ENCODE measurements at regions not wholly inside any gene's neighbourhood (a gene's known extent, or its start where the extent isn't known, plus 50 kb on each side); places are given as distances from the start of the nearest gene placed in this dataset.

DNA sequence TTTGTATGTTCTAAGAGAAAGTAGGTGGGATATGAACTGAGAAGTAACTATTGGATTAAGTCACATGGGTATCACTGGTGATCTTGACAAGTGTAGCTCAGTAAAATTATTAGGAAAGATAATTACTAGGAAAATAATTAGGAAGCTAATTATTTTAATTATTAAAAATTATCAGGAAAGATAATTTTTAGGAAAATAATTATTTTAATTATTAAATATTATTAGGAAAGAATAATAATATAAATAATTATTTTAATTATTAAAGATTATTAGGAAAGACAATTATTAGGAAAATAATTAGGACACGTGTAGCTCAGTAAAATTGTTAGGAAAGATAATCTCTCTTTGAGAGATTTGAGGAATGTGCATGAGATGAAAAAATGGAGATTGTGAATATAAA lies 623.4 kb upstream of the PIK3C3 start:
- no peak for DNase-seq

DNA sequence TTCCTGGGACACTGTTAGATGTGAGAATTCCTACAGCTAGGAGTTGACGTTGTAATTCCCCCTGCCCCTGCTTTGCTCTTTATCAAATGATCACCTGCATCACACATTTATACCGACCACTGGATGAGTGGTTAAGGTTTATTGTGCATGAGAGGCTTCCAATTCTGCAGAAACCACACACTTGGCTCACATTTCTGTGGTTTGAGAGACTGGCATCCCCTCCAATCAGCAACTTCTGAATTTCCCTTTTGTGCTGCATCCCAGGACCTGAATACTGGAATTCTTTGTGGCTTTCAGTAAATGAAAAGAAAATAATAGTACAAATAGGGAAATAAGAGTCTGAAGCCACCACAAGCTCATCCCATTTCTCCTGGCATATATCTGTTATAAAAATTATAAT lies 628.7 kb upstream of the PIK3C3 start:
- no peak for DNase-seq

DNA sequence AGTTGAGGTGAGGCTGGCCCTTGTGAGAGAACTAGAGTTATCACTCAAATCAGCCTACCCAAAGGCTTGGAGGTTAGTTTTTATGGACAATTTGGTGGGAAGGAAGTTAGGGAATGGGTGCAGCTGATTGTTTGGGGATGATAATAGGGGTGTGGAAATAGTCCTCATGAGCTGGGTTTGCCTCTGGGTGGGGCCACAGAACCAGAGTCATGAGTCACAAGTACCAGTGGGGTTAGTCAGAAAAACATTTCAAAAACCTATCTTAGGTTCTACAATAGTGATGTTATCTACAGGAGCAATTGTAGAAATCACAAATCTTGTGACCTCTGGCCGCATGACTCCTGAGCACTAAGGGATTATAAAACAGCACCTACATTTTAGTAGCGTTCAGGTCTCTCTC lies 630.1 kb upstream of the PIK3C3 start:
- DNase-seq: no peak

DNA sequence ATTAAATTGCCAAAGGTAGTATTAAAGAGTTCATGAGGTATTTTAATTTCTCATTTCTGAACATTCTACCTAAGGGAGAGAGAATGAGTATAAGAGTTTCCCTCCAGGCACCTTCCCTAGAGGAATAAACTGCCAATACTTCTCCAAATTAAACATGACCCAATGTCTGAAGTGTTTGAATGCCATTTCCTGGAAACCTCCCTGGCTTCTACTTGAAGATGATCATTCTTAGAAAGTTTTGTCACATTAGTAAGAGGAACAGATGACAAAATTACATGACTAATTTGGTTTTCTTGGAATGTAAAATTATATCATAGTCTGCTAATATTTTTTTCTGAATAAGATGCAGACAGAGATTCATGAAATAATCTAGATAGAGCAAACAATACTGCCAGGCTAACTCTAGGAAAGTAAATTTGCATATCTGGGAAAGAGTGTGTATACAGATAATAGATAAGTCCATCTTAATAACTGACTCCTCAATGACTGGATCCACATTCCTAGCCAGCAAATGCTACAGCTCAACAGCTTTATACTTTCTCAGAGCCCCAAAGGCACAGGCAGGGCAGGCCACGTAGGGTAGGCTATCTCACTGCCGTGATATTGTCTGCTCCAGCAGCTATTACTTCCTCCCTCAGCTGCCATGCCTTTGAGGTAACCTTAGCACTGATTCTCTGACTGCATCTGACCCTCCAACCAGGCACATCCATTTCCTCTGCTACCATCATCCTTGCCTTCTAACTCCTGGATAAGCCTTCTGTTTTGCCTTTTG lies 630.8 kb upstream of the PIK3C3 start:
- no peak for DNase-seq

DNA sequence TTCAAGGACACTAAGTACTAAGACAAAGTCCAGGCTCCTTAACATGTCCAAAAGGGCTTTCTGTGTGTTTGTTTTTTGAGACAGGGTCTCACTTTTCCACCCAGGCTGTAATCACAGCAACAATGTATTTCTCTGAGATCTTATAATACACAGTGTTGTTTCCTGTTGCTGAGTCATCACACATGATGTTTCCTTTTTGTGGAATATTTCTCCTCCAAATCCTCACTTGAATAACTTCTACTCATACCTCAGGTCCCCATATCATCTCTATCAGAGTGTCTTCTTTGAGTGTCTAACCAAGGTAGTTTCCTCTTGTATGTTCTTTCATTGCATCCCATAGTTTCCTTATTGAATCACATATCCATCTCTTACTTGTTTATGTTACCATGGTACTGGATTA lies 632.0 kb upstream of the PIK3C3 start:
- DNase-seq: no peak

DNA sequence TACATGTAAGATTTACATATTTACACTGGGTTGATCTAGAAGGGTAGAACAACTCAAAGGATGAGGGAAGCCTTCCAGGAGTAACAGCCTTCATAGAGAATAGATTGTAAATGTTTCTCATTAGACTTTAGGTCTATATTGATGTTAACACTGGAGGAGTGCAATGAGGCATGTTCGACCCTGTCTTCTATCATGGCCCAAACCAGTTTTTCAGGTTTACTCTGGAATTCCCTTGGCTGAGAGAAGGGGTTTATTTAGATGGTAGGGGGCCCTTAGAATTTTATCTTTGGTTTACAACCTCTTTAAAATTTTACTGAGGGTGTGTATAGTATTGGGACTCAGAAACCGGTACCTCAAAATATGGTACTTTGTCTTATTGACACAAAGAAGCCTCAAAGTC lies 634.9 kb upstream of the PIK3C3 start:
- DNase-seq: no peak

DNA sequence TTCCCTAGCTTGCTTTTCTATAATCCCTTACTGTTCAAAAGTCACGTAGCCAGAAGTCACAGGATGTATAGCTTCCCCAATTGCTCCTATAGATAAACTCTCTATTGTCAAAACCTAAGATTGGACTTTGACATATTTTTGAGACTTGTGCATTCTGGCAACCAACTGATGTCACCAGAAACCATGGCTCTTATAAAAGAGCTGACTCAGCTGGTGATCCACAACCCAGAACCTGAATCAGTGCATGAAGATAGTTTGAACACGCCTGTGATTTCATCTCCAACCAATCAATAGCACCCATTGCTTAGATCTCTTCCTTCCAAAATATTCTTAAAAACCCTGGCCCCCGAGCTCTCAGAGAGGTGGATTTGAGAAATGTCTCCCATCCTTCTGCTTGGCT lies 639.9 kb upstream of the PIK3C3 start:
- DNase-seq: no peak

DNA sequence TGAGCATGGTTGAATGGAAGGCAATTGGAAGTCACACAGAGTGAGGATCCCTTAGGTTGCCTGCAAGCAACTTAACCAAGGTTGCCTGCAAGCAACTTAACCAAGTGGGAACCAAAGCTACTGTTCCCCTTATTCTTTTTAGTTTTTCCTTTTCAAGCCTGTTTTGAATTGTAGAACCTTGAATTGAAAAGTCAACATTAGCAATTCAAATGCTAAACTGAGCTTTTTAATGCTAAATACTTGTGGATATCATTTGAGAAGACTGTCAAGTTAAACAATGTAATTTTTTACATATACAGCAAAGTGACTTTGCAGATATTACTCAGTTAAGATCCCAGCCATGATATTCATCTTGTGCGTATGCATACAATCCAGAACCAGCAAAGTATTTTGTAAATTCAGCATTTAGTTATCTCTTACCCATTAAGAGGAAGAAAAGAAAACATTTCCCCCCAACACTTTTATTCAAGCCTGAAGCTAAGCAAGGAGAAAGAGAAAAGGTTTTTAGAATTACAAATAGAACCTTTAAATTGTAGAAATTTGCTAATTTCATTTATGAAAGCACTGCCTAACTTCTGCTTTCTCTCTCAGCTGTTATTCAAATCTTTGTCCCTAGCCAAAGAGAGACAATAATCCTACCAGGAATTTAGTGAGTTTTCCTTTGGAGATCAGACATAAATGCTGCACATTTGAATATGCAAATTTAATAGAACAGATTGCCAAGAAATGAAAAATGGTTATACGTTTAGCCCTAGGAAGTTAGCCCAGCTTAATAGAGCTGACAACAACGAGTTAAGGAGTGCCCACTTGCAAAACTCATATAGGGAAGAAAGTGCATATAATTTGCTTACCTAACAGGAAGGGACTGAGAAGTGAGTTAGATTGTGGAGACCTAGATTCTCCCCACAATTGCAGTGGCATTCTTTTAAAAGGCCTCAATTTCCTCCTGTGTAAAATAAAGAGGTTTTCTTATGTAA lies 643.2 kb upstream of the PIK3C3 start:
- no peak for DNase-seq

DNA sequence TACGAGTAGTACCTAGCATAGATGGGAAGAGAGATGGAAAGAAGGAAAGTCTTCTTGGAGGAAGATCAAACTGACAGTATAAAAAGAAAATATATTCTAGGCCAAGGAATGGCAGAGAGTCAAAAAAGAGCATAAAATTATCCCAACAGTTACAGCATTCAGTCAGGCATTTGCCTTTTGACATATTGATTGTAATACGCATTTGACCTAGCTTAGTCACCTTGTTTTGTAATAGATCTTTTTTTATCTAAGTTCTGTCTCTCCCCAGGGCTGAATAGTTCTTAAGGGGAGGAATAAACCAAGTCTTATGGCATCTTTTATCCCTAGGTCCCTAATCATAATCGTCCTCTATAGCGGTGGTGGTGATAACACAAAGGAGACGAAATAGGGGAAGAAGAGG lies 657.3 kb upstream of the PIK3C3 start:
- DNase-seq: no peak

DNA sequence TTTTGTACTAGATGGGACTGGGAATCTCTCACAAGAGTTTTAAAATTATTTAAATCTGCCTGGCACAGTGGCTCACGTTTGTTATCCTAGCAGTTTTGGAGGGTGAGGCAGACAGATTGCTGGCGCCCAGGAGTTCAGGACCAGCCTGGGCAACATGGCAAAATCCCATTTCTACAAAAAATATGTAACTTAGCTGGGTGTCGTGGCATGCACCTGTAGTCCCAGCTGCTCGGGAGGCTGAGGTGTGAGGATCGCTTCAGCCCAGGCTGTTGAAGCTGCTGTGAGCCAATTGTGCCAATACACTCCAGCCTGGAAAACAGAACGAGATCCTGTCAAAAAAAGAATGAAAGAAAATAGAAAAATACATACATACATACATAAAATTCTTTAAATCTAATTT lies 685.7 kb upstream of the PIK3C3 start:
- DNase-seq: no peak

DNA sequence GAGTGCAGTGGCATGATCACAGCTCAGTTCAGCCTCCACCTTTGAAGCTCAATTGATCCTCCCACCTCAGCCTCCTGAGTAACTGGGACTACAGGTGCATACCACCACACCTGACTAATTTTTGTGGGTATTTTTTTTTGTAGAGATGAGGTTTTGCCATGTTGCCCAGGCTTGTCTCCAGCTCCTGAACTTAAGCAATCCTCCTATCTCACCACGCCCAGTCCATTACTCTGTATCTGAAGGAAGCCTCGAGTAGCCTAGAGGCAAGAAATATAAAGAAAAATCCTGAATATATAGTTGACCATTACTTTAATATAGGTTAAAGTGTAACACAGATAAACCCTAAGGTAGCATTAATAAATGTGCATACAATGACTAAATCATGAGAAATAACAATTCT lies 686.8 kb upstream of the PIK3C3 start:
- DNase-seq: no peak

DNA sequence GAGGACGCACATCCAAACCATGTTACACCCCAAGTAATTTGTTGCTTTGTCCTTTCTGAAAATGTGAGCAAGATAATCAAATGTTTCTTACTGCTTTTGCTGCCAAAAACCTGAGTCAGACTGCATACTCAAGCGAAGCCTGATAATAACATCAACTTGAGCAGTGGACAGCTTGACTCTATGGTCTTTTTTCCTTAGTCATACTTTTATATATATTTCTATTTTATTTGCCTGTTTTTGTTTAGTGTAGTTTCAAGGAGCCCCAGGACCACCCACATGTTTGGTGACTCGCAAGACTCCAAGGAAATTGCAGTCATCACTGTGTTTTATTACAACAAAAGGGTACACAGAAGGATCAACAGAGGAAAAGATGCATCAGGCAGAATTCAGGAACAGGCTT lies 688.4 kb upstream of the PIK3C3 start:
- no peak for DNase-seq

DNA sequence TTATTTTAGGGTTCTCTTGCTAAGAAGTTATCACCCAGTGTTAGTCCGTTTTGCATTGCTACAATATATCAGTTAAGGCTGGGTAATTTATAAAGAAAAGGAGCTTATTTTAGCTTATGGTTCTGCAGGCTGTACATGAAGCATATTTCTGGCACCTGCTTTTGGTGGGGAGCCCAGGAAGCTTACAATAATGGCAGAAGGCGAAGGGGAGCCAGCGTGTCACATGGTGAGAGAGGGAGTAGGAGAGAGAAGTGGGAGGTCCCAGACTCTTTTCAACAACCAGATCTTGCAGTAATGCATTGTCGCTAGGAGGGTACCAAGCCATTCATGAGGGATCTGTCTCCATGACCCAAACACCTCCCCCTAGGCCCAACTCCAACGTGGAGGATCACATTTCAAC lies 688.8 kb upstream of the PIK3C3 start:
- no peak for DNase-seq

DNA sequence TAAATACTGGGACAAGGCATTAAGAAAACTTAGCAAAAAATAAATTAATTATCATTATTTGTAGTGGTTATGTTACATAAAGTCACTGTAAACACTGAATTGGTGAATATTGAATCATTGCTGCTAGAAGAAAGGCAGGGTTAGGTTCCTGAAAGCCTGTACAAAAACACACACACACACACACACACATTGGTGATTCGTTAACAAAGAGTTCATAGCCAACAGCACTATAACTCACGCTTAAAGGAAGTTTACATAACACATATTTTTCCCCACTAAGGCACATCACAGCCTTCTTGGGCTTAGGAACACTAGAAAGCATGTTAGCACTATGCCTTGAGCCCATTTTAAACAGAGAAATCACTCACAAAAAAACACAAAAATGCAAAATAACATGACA lies 690.0 kb upstream of the PIK3C3 start:
- DNase-seq: no peak

DNA sequence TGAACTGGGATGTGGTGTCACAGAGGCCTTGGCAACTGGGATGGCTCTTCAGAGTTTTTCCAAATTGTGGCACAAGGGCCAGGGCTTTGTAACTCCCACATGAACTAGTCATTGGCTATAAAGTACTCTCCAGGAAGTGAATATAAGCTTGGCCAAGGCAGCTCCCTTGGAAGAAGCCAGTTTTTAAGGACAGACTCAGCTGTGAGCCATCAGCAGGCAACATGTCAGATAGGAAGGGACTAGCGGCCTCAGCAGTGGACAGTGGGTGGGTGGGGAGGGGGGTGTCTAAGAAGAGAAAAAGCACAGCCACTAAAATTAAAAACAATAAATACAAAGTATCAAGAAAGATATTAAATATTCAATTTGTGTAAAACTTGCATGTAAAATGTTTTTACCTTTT lies 691.1 kb upstream of the PIK3C3 start:
- DNase-seq: no peak

DNA sequence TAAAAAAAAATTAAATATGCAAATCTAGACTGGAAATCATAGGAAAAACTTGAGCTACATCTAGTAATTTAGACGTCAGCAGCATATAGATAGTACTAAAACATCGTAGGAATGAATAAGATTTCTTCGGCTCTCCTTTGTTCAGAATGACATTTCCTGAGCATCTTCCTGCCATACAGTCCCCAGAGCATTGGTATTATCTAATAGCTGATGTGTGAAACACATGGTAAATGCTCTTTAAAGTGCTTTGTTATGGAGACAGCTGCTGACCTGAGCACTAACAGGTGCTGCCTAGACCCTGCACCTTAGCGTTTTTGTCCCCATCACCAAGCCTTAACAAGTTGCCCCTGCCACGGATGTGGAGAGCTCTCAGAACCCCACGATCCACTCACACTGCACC lies 692.3 kb upstream of the PIK3C3 start:
- DNase-seq: no peak

DNA sequence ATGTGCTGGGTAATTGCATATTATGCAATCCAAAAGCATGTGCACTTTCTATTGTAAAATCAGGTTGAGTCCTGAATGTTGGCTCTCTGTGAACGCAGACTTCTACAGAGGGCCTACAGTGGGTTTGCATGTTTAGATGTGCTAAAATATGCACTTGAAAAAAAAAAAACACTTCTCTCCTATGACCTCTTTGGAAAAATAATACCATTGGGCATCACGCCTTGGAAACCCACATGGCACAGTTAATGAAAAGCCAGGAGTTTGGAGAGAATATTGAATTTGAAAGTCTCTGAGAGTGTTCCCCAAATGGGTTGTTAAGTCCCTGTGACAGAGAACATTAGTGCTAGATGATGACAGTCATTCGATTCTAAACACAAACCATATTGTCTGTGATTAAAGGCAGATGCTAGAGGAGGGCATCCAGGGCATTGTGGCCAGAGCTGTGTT lies 710.4 kb upstream of the PIK3C3 start:
- DNase-seq: no peak

DNA sequence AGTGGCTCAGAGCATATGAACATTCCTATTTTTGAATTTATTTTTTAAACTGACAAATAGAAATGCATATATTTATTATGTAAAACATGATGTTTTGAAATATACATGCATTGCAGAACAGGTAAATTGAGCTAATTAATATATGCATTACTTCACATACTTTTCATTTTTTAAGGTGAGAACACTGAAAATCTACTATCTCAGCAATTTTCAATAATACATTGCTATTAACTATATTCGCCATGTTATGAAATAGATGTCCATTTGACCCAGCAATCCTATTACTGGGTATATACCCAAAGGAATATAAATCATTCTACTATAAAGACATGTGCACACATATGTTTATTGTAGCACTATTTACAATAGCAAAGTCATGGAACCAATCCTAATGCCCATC lies 717.7 kb upstream of the PIK3C3 start:
- DNase-seq: no peak

DNA sequence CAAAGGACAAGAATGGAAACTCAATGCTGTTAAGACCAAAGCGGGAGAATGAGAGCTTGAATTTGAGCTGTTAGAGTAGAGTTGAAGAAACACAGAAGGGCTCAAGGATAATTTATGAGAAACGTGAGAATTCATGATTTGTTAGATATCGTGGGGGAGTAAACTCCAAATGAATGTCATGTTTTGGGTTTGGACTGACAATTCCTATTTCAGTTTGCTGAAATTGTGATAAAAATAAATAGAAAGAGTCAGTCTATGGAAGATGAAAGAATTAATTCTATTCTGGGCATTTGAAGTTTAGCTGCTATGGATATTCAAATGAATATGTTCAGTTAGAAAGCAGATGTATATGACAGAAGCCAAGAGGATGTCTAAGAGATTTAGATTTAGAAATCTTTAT lies 723.4 kb upstream of the PIK3C3 start:
- no peak for DNase-seq

DNA sequence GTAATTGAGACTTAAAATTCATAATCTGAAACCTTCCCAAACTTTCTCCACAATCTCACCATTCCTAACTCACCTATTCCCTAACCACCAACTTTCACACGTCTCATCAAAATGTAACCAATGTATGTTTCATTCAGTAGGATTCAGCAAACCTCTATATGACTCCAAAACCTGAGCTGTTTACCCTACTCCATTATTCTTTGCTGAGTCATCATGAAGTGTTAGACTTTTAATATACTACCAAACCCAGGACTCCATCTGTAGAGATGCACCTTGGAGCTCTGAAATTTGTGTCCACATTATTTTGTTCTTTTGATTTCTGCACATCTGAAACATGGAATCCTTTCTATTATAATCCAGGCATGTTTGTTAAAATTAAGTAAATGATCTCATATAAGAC lies 727.0 kb upstream of the PIK3C3 start:
- no peak for DNase-seq

DNA sequence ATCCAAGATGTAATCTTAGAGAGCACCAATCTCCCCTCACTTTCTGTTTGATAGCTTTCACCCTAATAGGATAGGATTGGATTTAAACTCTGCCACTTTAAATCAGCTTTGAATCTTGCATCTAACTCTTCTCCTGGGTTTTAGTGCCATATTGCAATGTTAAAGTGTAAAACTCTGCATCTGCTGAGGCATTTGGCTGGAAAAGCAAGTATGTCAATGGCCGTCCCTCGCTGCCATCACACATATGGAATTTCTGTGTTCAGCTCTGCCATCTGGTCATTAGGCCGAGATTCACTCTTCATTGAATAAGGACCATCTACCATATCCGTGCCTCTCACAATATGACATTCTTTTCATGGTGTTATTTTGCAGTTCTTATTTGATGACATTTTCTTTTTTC lies 728.1 kb upstream of the PIK3C3 start:
- DNase-seq: no peak

DNA sequence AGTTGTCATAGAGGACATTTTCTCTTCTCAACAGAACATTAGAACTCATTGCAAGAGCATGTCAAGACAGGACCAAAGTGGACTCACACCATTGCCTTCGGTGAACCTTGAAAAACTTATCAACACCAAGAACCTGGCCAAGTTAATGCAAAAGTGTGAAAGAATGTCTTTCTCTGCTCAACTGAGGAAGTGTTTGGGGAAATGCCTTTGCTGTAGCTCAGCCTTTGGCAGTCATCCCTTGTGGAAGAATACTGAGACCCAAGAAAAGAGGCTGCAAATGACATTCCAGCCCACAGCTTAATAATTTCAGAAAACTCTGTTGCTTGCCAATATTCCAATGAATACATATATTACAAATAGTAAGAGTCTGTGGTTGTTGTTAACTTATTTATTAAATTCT lies 728.8 kb upstream of the PIK3C3 start:
- no peak for DNase-seq

DNA sequence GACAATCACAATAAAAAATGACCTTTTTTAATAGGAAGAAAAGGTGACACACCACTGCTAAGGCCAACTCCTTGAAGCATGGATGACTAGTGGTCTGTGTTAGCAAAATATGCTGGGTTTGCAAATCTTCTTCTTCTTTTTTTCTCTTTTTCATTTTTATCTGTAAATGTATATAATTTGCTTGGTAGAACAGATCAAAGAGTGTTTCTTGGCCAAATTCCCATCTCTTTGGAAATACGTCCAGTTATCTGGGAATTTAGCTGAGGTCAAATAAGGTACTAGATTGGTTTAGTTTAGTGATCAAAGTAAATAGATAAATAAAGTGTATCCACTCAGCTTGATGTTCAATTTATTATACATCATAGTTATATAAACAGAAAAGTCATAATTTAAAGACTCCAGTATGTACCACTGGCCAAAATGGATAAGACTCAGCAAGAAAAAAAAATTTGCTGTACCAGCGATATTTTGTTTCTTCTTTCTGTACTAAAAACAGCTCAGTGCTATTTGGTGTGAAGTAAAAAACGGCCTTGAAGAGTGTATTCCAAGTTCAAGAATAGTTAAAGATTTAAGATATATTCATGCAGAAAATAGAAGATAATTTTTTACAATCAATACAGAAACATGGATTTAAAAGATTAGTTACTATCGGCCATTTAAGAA lies 738.6 kb upstream of the PIK3C3 start:
- DNase-seq: no peak

DNA sequence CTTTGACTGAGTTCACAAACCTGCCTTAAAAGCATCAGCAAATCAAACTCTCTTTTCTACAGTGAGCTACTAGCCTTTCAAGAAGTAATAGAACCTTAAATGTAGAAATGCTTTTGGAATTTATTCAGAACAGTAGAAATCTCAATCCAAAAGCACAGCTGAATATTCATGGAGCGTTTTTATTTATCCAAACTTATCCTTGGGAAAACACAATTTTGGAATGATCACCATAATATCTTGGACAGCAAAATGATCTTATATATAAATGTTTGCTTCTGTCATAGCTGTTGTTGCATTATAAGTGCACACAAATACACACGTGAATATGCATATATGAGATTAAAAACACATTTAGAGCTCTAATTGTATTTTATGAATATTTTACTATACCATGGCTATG lies 747.3 kb upstream of the PIK3C3 start:
- no peak for DNase-seq
